ENCODE measurements at regions not wholly inside any gene's neighbourhood (a gene's known extent, or its start where the extent isn't known, plus 50 kb on each side); places are given as distances from the start of the nearest gene placed in this dataset.

- 67 to 79% methylated on average over 2 of the region's 2 CpGs for WGBS, 2 experiments (ENCODE audit: low coverage in 1 of 2, low lambda C conversion rate in 2 of 2, missing lambda C conversion rate in 2 of 2)
- no peak for DNase-seq
These were observed 256.4 kb upstream of the TARS1 start for GRCh38 chr5:33184367-33184766.

GRCh38 chr5:33188089-33188488 is 252.7 kb upstream of the TARS1 start:
- TF ChIP-seq EZH2 (IDR thresholded peaks at IDR 0.05; ENCODE audit: insufficient read depth, poor library complexity, severe bottlenecking) (no peak), EZH2phosphoT487 (IDR thresholded peaks at IDR 0.05; ENCODE audit: insufficient read depth, low read depth) (no peak)
- 70 to 71% methylated on average over 4 of the region's 4 CpGs for WGBS, 2 experiments (ENCODE audit: low coverage in 1 of 2, low lambda C conversion rate in 2 of 2, missing lambda C conversion rate in 2 of 2)
- in situ Hi-C loops (cut with MboI) = loop anchor here (25.0 kb wide), 1 partner anchor 224 kb away; no protein-coding TSS in a partner anchor
- H3K9me2 ChIP-seq (ENCODE audit: insufficient read depth) = no peaks in the 10 kb centered on the region
- no peaks in the 10 kb centered on the region for H3K36me3 ChIP-seq (ENCODE audit: low read depth)
- no peaks in the 10 kb centered on the region for H3K9me3 ChIP-seq (ENCODE audit: low read depth)
- no peaks in the 10 kb centered on the region for H3K27me3 ChIP-seq (replicated peaks; ENCODE audit: insufficient read depth)
- no peak overlapping the region for H3K9ac ChIP-seq
- H3K27ac ChIP-seq = no peak overlapping the region
- H3K4me1 ChIP-seq (ENCODE audit: insufficient read depth) = no peaks in the 10 kb centered on the region
- DNase-seq = no peak
- H3K4me2 ChIP-seq (ENCODE audit: unreplicated experiment) = no peak overlapping the region
- H3K79me2 ChIP-seq (ENCODE audit: insufficient read depth) = no peaks in the 10 kb centered on the region
- no peak overlapping the region for H3K4me3 ChIP-seq
- no peaks in the 10 kb centered on the region for H4K20me1 ChIP-seq (ENCODE audit: insufficient read depth)
- no peak overlapping the region for H2AFZ ChIP-seq
- no peaks in the 10 kb centered on the region for H3F3A ChIP-seq (ENCODE audit: insufficient read depth)

More at GRCh38 chr5:33184367-33184766, 256.4 kb upstream of the TARS1 start:
- no peak overlapping the region for H3K9ac ChIP-seq
- H3K79me2 ChIP-seq (ENCODE audit: insufficient read depth) = no peaks in the 10 kb centered on the region
- no peak overlapping the region for H3K27ac ChIP-seq
- no peak overlapping the region for H3K4me2 ChIP-seq (ENCODE audit: unreplicated experiment)
- no peaks in the 10 kb centered on the region for H3K9me3 ChIP-seq (ENCODE audit: low read depth)
- H3K4me1 ChIP-seq (ENCODE audit: insufficient read depth) = peaks cover 9% of the 10 kb centered on the region; the same call in 1 of the 2 replicates
- H3K9me2 ChIP-seq (ENCODE audit: insufficient read depth) = no peaks in the 10 kb centered on the region
- H4K20me1 ChIP-seq (ENCODE audit: insufficient read depth) = no peaks in the 10 kb centered on the region
- H3K4me3 ChIP-seq = no peak overlapping the region
- no peak for TF ChIP-seq EZH2phosphoT487 (IDR thresholded peaks at IDR 0.05; ENCODE audit: insufficient read depth, low read depth)
- no peak for TF ChIP-seq EZH2 (IDR thresholded peaks at IDR 0.05; ENCODE audit: insufficient read depth, poor library complexity, severe bottlenecking)
- peak overlapping the region; percentile 26; the same call in 1 of the 2 replicates for H2AFZ ChIP-seq
- in situ Hi-C loops (cut with MboI) = loop anchor here (25.0 kb wide), 1 partner anchor 228 kb away; no protein-coding TSS in a partner anchor
- H3K36me3 ChIP-seq (ENCODE audit: low read depth) = no peaks in the 10 kb centered on the region
- H3K27me3 ChIP-seq (replicated peaks; ENCODE audit: insufficient read depth) = no peaks in the 10 kb centered on the region
- no peaks in the 10 kb centered on the region for H3F3A ChIP-seq (ENCODE audit: insufficient read depth)

GRCh38 chr5:33194914-33195313 is 245.9 kb upstream of the TARS1 start:
- Histone ChIP-seq H4K20me1 (ENCODE audit: insufficient read depth) (no peaks in the 10 kb centered on the region), H3K79me2 (ENCODE audit: insufficient read depth) (no peaks in the 10 kb centered on the region), H3F3A (ENCODE audit: insufficient read depth) (peaks cover 26% of the 10 kb centered on the region), H3K4me3 (peak overlapping the region; percentile 48), H3K27me3 (replicated peaks; ENCODE audit: insufficient read depth) (no peaks in the 10 kb centered on the region), H3K4me1 (ENCODE audit: insufficient read depth) (peaks cover 21% of the 10 kb centered on the region), H3K27ac (peak overlapping the region; percentile 44; the same call in 1 of the 2 replicates), H2AFZ (no peak overlapping the region), H3K9ac (no peak overlapping the region), H3K9me3 (ENCODE audit: low read depth) (no peaks in the 10 kb centered on the region), H3K4me2 (ENCODE audit: unreplicated experiment) (peak overlapping the region; percentile 70), H3K36me3 (ENCODE audit: low read depth) (no peaks in the 10 kb centered on the region), H3K9me2 (ENCODE audit: insufficient read depth) (no peaks in the 10 kb centered on the region)
- TF ChIP-seq EZH2phosphoT487 (IDR thresholded peaks at IDR 0.05; ENCODE audit: insufficient read depth, low read depth) = no peak
- no peak for TF ChIP-seq EZH2 (IDR thresholded peaks at IDR 0.05; ENCODE audit: insufficient read depth, poor library complexity, severe bottlenecking)
- no peak for DNase-seq
- in situ Hi-C loops (cut with MboI) = loop anchor here (25.0 kb wide), 1 partner anchor 217 kb away; no protein-coding TSS in a partner anchor

GRCh38 chr5:33195431-33196165 is 245.2 kb upstream of the TARS1 start:
- Histone ChIP-seq H3K4me2 (ENCODE audit: unreplicated experiment) (peak overlapping the region; percentile 70), H3K9ac (no peak overlapping the region; the same call in 1 of the 2 replicates), H3K9me2 (ENCODE audit: insufficient read depth) (no peaks in the 10 kb centered on the region), H3K79me2 (ENCODE audit: insufficient read depth) (no peaks in the 10 kb centered on the region), H3K36me3 (ENCODE audit: low read depth) (no peaks in the 10 kb centered on the region), H3K4me1 (ENCODE audit: insufficient read depth) (peaks cover 21% of the 10 kb centered on the region), H3K27me3 (replicated peaks; ENCODE audit: insufficient read depth) (no peaks in the 10 kb centered on the region), H4K20me1 (ENCODE audit: insufficient read depth) (no peaks in the 10 kb centered on the region), H3K4me3 (peak overlapping the region; percentile 48), H3F3A (ENCODE audit: insufficient read depth) (peaks cover 26% of the 10 kb centered on the region), H3K27ac (peak overlapping the region; percentile 44), H3K9me3 (ENCODE audit: low read depth) (no peaks in the 10 kb centered on the region), H2AFZ (peak overlapping the region; percentile 57)
- WGBS, 2 experiments (ENCODE audit: low coverage in 1 of 2, low lambda C conversion rate in 2 of 2, missing lambda C conversion rate in 2 of 2) = 33 to 34% methylated on average over 3 of the region's 3 CpGs
- DNase-seq = peak; percentile 55
- TF ChIP-seq EZH2 (IDR thresholded peaks at IDR 0.05; ENCODE audit: insufficient read depth, poor library complexity, severe bottlenecking) (no peak), EZH2phosphoT487 (IDR thresholded peaks at IDR 0.05; ENCODE audit: insufficient read depth, low read depth) (no peak)
- in situ Hi-C loops (cut with MboI) = loop anchor here (25.0 kb wide), 1 partner anchor 217 kb away; no protein-coding TSS in a partner anchor
